Colonic mucosa (tissue), 4 donors: ENCODE measurements at regions not wholly inside any gene's neighbourhood (a gene's known extent, or its start where the extent isn't known, plus 50 kb on each side); places are given as distances from the start of the nearest gene placed in this dataset.

Experiments
- DNase-seq: peaks from one replicate; pipeline ENCODE4 v3.0.0-alpha.2; 2020
- H3K27ac ChIP-seq: fragments of 200-600 bp; one replicate; pipeline ENCODE4 v1.8.0; 2021
- H3K27me3 ChIP-seq: fragments of 200-600 bp; one replicate; pipeline ENCODE4 v1.8.0; 2021
- H3K36me3 ChIP-seq: fragments of 200-600 bp; one replicate; pipeline ENCODE4 v1.8.0; 2021
- H3K4me1 ChIP-seq: fragments of 200-600 bp; one replicate; pipeline ENCODE4 v1.8.0; 2021; ENCODE audit warnings: mild to moderate bottlenecking
- H3K4me3 ChIP-seq: fragments of 200-600 bp; one replicate; pipeline ENCODE4 v1.8.0; 2021
- H3K9ac ChIP-seq, 2 donors: one replicate each; pipeline ENCODE4 v1.7.0; 2013; ENCODE audit warnings: control low read depth in 2 of 2, low read depth in 2 of 2, low read length in 2 of 2
- H3K9me3 ChIP-seq: fragments of 200-600 bp; one replicate; pipeline ENCODE4 v1.8.0; 2021
- intact Hi-C: fragments of 100-400 bp; cut with DNase I; formaldehyde crosslinking; loops from one replicate; pipeline ENCODE4 v1.14.1; 2022
- TF ChIP-seq, protein P1 (sequence below): fragments of 200-600 bp; IDR thresholded peaks from one replicate; pipeline ENCODE4 v1.8.0; 2022; ENCODE audit warnings: antibody characterized with exemption, mild to moderate bottlenecking
- donor health status: healthy.
- donor health status: DM: no; HTN: no; CAD: no.
- donor health status: DM: no; HTN: no; CAD: no.

DNA sequence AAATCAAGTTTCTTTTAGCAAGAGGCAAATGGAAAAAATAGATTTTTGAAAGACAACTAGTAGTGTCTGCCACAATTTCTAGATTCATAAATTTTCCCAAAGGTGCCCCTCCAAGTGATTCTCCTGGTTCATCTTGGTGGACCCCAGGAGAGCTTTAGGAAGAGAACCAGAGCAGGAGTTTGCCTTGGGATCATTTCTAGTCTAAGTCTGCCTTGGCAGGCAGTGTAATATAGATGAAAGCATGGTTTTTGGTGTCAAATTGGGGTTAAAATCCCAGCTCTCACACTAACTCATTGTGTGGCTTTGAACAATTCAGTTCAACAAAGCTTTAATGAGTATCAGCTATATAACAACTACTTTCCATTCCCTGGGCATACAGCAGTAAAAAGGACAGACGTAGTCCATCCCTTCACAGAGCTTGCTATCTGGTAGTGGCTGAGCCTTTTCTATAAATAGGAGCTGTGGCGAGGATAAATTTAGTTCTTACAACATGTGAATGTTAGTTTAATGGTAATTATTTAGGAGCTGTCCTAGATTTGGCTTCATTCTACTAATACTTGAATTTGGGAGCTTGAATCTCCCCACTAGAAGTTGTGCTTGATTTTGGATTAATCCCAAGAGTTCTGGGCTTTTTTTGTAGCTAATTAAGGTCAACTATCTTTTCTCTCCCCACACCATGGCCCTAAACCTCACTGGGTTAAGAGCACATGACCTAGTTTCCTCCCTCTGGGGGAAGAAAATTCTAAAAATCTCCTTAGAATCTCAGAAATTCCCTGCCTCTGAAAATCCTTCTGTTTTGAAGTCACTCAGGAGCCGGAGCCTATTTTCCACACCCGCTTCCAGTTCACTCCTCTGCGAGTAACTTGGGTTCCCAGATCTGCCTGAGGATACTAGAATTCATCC lies 197.8 kb downstream of the PCSK1 start:
- TF ChIP-seq, protein P1, sequence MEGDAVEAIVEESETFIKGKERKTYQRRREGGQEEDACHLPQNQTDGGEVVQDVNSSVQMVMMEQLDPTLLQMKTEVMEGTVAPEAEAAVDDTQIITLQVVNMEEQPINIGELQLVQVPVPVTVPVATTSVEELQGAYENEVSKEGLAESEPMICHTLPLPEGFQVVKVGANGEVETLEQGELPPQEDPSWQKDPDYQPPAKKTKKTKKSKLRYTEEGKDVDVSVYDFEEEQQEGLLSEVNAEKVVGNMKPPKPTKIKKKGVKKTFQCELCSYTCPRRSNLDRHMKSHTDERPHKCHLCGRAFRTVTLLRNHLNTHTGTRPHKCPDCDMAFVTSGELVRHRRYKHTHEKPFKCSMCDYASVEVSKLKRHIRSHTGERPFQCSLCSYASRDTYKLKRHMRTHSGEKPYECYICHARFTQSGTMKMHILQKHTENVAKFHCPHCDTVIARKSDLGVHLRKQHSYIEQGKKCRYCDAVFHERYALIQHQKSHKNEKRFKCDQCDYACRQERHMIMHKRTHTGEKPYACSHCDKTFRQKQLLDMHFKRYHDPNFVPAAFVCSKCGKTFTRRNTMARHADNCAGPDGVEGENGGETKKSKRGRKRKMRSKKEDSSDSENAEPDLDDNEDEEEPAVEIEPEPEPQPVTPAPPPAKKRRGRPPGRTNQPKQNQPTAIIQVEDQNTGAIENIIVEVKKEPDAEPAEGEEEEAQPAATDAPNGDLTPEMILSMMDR, result no peak
- Histone ChIP-seq H3K27ac (no peak overlapping the region), H3K4me3 (no peak overlapping the region), H3K36me3 (no peaks in the 10 kb centered on the region), H3K9ac (no peak overlapping the region), H3K27me3 (no peaks in the 10 kb centered on the region), H3K4me1 (no peaks in the 10 kb centered on the region), H3K9me3 (no peaks in the 10 kb centered on the region)
- intact Hi-C loops, result no loop called here
- DNase-seq, result no peak

DNA sequence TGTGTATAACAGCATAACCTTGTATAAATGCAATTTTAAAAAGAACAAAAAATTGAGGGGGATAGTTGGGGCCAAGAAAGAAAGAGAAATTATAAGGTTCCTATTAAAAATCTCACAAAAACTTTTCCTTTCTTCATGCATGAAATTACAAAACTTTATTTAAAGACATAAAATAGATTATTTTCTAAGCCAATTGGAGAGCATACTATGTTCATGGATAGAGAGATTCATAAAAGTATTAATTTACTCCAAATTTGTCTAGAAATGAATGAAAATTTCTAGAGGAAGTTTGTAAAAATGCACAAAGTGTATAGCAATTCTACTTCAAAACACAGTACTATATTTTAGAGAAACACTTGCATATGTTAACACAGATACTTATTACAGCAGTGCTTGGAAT lies 200.4 kb downstream of the PCSK1 start:
- intact Hi-C loops, result no loop called here
- DNase-seq, result no peak
- H3K9me3 ChIP-seq, result no peaks in the 10 kb centered on the region
- no peak overlapping the region for H3K4me3 ChIP-seq
- H3K9ac ChIP-seq, result no peak overlapping the region
- H3K36me3 ChIP-seq, result no peaks in the 10 kb centered on the region
- TF ChIP-seq, protein P1, result no peak
- H3K27ac ChIP-seq, result no peak overlapping the region
- no peaks in the 10 kb centered on the region for H3K27me3 ChIP-seq
- no peaks in the 10 kb centered on the region for H3K4me1 ChIP-seq

DNA sequence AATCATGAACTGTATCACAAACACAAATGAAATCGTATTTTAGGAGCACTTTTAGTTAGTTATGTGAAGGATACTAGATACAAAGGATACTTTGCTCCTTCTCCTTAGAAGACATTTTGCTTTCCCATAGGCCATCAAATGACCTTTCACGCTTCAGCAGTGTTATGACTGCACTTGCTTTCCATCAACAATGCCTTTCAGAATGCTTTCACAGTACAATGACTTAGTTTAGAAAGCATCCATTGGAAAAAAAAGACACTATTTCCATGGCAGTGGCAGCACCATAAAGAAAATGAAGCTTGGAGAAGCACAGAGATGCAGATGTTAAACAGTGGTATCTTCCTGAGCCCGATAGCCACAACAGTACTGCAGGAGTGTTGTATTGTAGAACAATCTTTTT lies 203.9 kb downstream of the PCSK1 start:
- Histone ChIP-seq H3K36me3 (no peaks in the 10 kb centered on the region), H3K4me1 (no peaks in the 10 kb centered on the region), H3K4me3 (no peak overlapping the region), H3K9me3 (no peaks in the 10 kb centered on the region), H3K27me3 (no peaks in the 10 kb centered on the region), H3K9ac (no peak overlapping the region), H3K27ac (no peak overlapping the region)
- intact Hi-C loops, result no loop called here
- no peak for DNase-seq
- TF ChIP-seq, protein P1, result no peak

DNA sequence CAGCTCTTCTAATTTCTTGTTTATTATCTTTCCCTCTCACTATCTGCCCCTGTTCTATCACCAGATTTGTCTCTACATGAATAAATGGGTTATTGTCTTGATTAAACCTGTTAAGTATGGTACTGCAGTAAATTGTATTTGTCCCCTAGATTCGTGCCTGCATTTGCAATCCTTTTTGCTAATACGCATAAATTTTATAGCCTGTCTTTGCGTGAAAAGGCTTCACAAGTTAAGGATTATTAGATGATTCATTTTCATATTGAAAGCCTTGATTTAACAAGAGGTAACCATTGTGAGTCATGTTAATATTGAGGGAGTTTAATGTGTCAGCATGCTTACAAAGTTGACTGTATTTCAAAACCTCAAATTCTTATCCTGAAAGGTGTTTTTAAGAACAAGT lies 204.6 kb downstream of the PCSK1 start:
- Histone ChIP-seq H3K4me3 (no peak overlapping the region), H3K4me1 (no peaks in the 10 kb centered on the region), H3K36me3 (no peaks in the 10 kb centered on the region), H3K27me3 (no peaks in the 10 kb centered on the region), H3K9ac (no peak overlapping the region), H3K9me3 (no peaks in the 10 kb centered on the region), H3K27ac (no peak overlapping the region)
- DNase-seq, result no peak
- intact Hi-C loops, result no loop called here
- TF ChIP-seq, protein P1, result no peak

DNA sequence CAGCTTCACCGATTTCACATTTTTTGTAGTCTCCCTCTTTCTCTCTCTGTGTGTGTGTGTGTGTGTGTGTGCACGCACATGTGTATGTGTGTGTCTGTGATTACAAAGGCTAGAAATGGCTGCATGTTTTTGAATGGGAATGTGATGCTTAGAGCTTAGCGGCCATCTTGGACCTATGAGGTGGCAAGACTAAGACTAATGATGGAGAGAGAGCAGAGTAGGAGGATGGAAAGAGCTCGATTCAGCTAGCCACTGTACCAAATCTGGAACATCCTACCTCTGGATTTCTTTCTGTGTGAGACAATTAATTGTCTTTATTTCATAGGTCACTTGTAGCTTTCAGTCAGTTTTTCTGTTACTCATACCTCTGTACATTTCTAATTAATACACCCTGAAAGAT lies 205.1 kb downstream of the PCSK1 start:
- Histone ChIP-seq H3K9me3 (no peaks in the 10 kb centered on the region), H3K9ac (no peak overlapping the region), H3K4me1 (no peaks in the 10 kb centered on the region), H3K36me3 (no peaks in the 10 kb centered on the region), H3K4me3 (no peak overlapping the region), H3K27ac (no peak overlapping the region), H3K27me3 (no peaks in the 10 kb centered on the region)
- intact Hi-C loops, result no loop called here
- DNase-seq, result no peak
- TF ChIP-seq, protein P1, result no peak
